NT2/D1 (cell line): ENCODE measurements at regions not wholly inside any gene's neighbourhood (a gene's known extent, or its start where the extent isn't known, plus 50 kb on each side); places are given as distances from the start of the nearest gene placed in this dataset.

Source experiments
- DNase-seq: peaks from one replicate; pipeline ENCODE4 v3.0.0-alpha.2; 2011; ENCODE audit warnings: low read depth, low spot score
- H3K27me3 ChIP-seq: 2 replicates; pipeline ENCODE4 v1.6.0; 2011; ENCODE audit warnings: mild to moderate bottlenecking; ENCODE audit not compliant: insufficient read length, insufficient read depth
- H3K36me3 ChIP-seq: 2 replicates; pipeline ENCODE4 v1.6.1; 2011; ENCODE audit warnings: mild to moderate bottlenecking, low read length, mixed read lengths; ENCODE audit not compliant: insufficient read depth, insufficient read length
- H3K4me1 ChIP-seq: 2 replicates; pipeline ENCODE4 v1.5.1; 2011; ENCODE audit not compliant: insufficient read depth, insufficient read length
- H3K4me3 ChIP-seq: 2 replicates; pipeline ENCODE4 v1.5.1; 2011; ENCODE audit warnings: low read depth; ENCODE audit not compliant: insufficient read length
- H3K9ac ChIP-seq: 2 replicates; pipeline ENCODE4 v1.6.0; 2011; ENCODE audit warnings: low read depth; ENCODE audit not compliant: insufficient read length
- H3K9me3 ChIP-seq: 2 replicates; pipeline ENCODE4 v1.5.1; 2011; ENCODE audit warnings: mild to moderate bottlenecking, low read length; ENCODE audit not compliant: insufficient read depth
- SUZ12 ChIP-seq: IDR thresholded peaks from 2 replicates; pipeline ENCODE4 v1.6.1; 2011; ENCODE audit not compliant: insufficient read length, insufficient read depth; ENCODE audit errors: extremely low read depth
- YY1 ChIP-seq: IDR thresholded peaks from 2 replicates; pipeline ENCODE4 v1.6.1; 2011; ENCODE audit not compliant: insufficient read length, insufficient read depth
- ZNF274 ChIP-seq: IDR thresholded peaks from 2 replicates; pipeline ENCODE4 v1.6.1; 2011; ENCODE audit warnings: mild to moderate bottlenecking, low read depth, low read length

DNA sequence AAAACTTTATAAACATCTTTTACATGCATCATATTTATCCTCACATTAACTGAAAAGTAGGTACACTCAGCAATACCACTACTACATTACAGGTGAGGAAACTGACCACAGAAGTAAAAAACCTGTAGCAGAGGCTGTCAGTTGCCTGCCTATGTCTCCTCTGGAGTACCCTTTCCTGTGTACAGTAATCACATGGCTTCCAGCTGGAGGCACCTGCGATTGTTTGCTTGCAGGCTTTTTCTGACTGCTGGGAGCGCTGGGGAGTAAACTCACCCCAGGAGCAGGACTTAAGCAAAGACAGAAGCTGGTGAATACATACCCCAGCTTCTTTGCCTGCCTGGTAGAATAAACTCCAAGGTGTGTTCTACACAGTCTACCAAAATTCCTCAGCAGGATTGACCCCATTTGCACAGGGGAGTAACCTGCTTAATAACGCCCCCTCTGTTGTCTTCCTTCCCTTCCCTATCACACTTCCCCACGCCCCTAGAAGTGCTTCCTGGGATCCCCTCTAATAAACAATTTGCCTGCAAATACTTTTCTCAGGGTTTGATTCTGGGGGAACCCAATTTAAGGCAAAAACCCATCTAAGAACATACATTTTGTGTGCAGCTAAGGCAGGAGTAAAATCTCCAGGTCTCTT lies 138.9 kb downstream of the PTH2R start:
- DNase-seq, result no peak
- H3K9ac ChIP-seq, result no peak overlapping the region
- H3K4me1 ChIP-seq, result no peaks in the 10 kb centered on the region
- H3K4me3 ChIP-seq, result no peak overlapping the region
- no peak for TF ChIP-seq YY1
- TF ChIP-seq ZNF274, result no peak
- no peak for TF ChIP-seq SUZ12
- H3K27me3 ChIP-seq, result no peaks in the 10 kb centered on the region
- H3K9me3 ChIP-seq, result no peaks in the 10 kb centered on the region
- H3K36me3 ChIP-seq, result no peaks in the 10 kb centered on the region

DNA sequence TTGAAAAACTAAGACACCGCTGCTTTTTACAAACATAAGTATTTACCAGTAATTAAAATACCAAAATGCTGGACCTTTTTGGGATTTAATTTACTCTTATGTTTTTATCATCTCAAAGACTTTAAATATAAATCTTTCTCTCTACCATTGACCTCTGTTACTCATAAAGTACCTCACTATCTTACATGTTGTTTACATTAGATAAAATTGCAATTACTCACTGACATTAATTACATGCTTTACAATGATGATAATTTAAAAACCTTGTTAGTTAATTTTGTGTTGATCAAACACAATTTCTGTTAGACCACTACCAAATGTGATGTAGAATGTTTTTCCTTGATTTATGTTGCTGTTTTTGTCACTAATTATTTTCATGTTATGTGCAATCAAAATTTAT lies 139.5 kb downstream of the PTH2R start:
- no peaks in the 10 kb centered on the region for H3K27me3 ChIP-seq
- no peak overlapping the region for H3K9ac ChIP-seq
- H3K4me3 ChIP-seq, result no peak overlapping the region
- no peaks in the 10 kb centered on the region for H3K36me3 ChIP-seq
- TF ChIP-seq ZNF274, result no peak
- no peak for TF ChIP-seq YY1
- no peak for TF ChIP-seq SUZ12
- H3K4me1 ChIP-seq, result no peaks in the 10 kb centered on the region
- no peaks in the 10 kb centered on the region for H3K9me3 ChIP-seq
- DNase-seq, result no peak

DNA sequence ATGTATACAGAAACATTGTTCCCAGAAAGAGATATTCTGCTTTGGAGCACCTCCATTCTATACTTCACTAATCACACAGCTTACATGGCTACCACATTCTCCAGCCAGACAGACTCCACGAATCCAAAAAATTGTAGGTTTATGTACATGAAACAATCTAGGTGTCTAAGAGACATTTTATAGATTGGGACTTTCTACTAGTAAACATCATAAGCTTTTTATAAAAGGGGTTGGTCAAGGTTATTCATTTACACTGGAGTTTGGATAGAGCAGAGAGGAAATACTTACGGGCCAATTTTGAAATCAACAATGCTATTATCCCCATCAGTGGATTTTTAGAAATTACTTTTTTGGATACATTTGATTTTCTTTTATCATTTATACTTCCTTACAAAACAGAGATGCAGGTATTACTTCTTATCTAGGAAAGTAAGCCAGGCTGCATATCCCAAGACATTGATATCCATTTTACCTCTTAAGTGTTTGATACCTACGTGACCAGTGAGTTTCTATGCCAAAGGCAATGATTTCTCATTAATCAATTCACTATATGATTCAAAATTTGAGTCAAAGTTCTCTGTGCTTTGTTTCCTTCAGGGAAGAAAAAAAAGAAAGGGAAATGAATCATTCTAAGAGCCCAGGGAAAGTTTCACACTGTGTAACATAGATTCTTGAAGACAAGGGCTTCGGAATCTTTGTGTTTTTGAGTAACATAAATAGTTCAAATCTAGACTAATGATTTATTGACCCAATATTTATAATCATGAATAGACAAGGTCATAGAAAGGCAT lies 140.5 kb downstream of the PTH2R start:
- Histone ChIP-seq H3K27me3 (no peaks in the 10 kb centered on the region), H3K9me3 (no peaks in the 10 kb centered on the region), H3K36me3 (no peaks in the 10 kb centered on the region), H3K4me3 (no peak overlapping the region), H3K9ac (no peak overlapping the region), H3K4me1 (no peaks in the 10 kb centered on the region)
- DNase-seq, result no peak
- TF ChIP-seq SUZ12 (no peak), YY1 (no peak), ZNF274 (no peak)

DNA sequence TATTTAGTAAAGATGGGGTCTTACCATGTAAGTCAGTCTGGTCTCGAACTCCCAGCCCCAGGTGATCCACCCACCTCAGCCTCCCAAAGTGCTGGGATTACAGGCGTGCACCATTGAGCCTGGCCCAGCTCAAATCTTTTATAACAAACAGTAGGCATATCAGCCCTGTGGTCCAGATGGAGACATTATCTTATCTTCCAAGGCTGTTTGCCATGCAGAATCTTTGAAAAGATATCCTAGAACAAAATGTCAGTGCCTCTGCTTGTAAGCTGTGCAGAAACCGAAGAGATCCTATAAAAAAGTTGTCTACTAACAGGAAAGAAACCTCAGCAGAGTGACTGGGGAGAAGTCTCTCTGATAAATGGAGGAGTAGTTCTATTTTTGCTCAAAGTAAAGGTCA lies 142.1 kb downstream of the PTH2R start:
- no peaks in the 10 kb centered on the region for H3K36me3 ChIP-seq
- H3K4me1 ChIP-seq, result no peaks in the 10 kb centered on the region
- H3K4me3 ChIP-seq, result no peak overlapping the region
- no peak for DNase-seq
- no peaks in the 10 kb centered on the region for H3K27me3 ChIP-seq
- TF ChIP-seq ZNF274 (no peak), YY1 (no peak), SUZ12 (no peak)
- H3K9ac ChIP-seq, result no peak overlapping the region
- no peaks in the 10 kb centered on the region for H3K9me3 ChIP-seq

DNA sequence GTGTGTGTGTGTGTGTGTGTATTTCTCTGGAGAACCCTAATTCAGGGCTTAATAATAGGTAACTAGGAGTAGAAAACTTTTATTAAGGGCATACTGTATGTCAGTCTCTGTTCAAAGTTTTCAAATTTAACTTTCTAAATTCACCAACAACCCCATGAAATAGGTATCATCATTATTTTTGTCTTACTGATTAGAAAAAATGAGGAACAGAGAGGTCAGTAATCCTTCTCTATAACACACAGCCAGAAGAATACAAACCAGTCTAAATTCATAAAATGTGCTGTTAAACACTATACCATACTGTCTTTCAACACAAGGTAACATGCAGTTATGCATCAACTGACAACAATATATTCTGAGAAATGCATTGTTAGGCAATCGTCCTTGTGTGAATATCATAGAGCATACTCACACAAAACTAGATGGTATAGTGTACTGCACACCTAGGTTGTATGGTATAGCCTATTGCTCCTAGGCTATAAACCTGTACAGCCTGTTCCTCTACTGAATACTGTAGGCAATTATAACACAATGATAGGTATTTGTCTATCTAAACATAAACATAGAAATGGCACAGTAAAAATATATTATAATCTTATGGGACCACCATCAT lies 143.1 kb downstream of the PTH2R start:
- TF ChIP-seq ZNF274 (no peak), SUZ12 (no peak), YY1 (no peak)
- H3K4me1 ChIP-seq, result no peaks in the 10 kb centered on the region
- no peaks in the 10 kb centered on the region for H3K36me3 ChIP-seq
- H3K9ac ChIP-seq, result no peak overlapping the region
- no peaks in the 10 kb centered on the region for H3K9me3 ChIP-seq
- H3K4me3 ChIP-seq, result no peak overlapping the region
- no peaks in the 10 kb centered on the region for H3K27me3 ChIP-seq
- no peak for DNase-seq

DNA sequence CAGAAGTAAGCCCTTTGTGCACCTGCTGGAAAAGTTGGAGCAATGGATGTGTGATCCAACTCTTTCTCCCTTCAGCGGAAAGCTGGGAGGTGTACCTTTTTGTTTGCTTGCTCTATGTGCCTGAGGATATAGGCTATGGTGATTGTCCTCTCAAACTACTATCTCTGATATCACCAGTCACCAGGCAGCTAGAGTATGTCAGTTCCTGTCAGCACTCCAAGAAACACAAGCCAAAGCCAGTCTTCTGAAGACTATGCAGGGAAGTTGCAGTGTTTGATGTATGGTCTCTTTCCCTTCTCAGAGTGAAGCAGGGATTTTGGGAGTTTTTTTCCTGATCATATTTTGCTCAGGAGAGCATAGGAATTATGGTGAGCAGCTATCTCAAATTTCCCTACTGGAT lies 146.4 kb downstream of the PTH2R start:
- H3K4me1 ChIP-seq, result no peaks in the 10 kb centered on the region
- no peak for TF ChIP-seq YY1
- TF ChIP-seq ZNF274, result no peak
- no peak overlapping the region for H3K4me3 ChIP-seq
- H3K27me3 ChIP-seq, result no peaks in the 10 kb centered on the region
- no peaks in the 10 kb centered on the region for H3K9me3 ChIP-seq
- no peak for DNase-seq
- no peaks in the 10 kb centered on the region for H3K36me3 ChIP-seq
- no peak overlapping the region for H3K9ac ChIP-seq

DNA sequence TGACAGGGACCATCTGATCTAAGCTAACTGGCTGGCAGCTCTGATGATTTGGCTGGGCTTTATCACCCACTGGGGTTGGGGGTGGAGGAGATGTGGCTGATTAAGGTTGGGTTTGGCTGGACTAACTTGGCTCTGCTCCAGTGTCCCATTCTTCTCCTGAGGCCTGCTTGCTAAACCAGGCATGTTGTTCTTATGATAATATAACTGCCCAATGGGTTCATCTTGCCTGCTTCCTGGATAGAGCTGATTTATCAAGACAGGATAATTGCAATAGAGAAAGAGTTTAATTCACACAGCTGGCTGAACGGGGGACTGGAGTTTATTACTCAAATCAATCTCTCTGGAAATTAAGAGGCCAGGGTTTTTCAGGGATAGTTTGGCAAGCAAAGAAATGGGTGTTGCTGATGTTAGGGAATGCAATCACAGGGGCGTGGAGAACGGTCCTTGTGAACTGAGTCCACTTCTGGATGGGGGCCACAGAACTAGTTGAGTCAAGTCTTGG lies 150.4 kb downstream of the PTH2R start:
- Histone ChIP-seq H3K4me3 (no peak overlapping the region), H3K4me1 (no peaks in the 10 kb centered on the region), H3K27me3 (no peaks in the 10 kb centered on the region), H3K36me3 (no peaks in the 10 kb centered on the region), H3K9me3 (no peaks in the 10 kb centered on the region), H3K9ac (no peak overlapping the region)
- DNase-seq, result no peak
- TF ChIP-seq ZNF274 (no peak), SUZ12 (no peak), YY1 (no peak)
